Upper lobe of right lung (tissue), 1 donor: ENCODE measurements at regions not wholly inside any gene's neighbourhood (a gene's known extent, or its start where the extent isn't known, plus 50 kb on each side); places are given as distances from the start of the nearest gene placed in this dataset.
A peak's percentile ranks its signal among the peaks of the same experiment; 100 is the strongest.
"Not testable (repeated sequence)": the region's sequence is repeated elsewhere in the genome, so short reads cannot be mapped to it uniquely, and the experiment has no call there.

Source experiments
- ATAC-seq: fragments of 200-7000 bp; cut with Tn5 transposase; one replicate; pipeline ENCODE4 v1.9.1; 2020; ENCODE audit warnings: mild to moderate bottlenecking, moderate library complexity
- DNase-seq: peaks from one replicate; pipeline ENCODE4 v3.0.0-alpha.2; 2020
- H3K27ac ChIP-seq: fragments of 200-600 bp; one replicate; pipeline ENCODE4 v1.8.0; 2022
- H3K27me3 ChIP-seq: fragments of 200-600 bp; one replicate; pipeline ENCODE4 v1.8.0; 2022; ENCODE audit warnings: mild to moderate bottlenecking
- H3K36me3 ChIP-seq: fragments of 200-600 bp; one replicate; pipeline ENCODE4 v1.8.0; 2022
- H3K4me1 ChIP-seq: fragments of 200-600 bp; one replicate; pipeline ENCODE4 v1.8.0; 2022
- H3K4me3 ChIP-seq: fragments of 200-600 bp; one replicate; pipeline ENCODE4 v1.8.0; 2022; ENCODE audit warnings: mild to moderate bottlenecking
- H3K9me3 ChIP-seq: fragments of 200-600 bp; one replicate; pipeline ENCODE4 v1.8.0; 2022
- CTCF ChIP-seq: fragments of 200-600 bp; IDR thresholded peaks from one replicate; pipeline ENCODE4 v1.8.0; 2022; ENCODE audit warnings: antibody characterized with exemption
- intact Hi-C: fragments of 100-400 bp; cut with DNase I; formaldehyde crosslinking; loops from one replicate; pipeline ENCODE4 v1.11.0; 2022
- donor health status: DM: no; HTN: yes; CAD: no; lungs with severe emphysema.

GRCh38 chr4:103982454-103982853 lies 262.7 kb upstream of the TACR3 start:
- Histone ChIP-seq H3K27me3 (no peaks in the 10 kb centered on the region), H3K4me3 (no peak overlapping the region), H3K4me1 (no peaks in the 10 kb centered on the region), H3K27ac (no peak overlapping the region), H3K36me3 (no peaks in the 10 kb centered on the region), H3K9me3 (no peaks in the 10 kb centered on the region)
- DNase-seq (no peak), ATAC-seq (no peak)
- TF ChIP-seq CTCF: no peak
- intact Hi-C loops: no loop called here

GRCh38 chr4:103948244-103949018 lies 228.6 kb upstream of the TACR3 start:
- H3K9me3 ChIP-seq: no peaks in the 10 kb centered on the region
- no peak overlapping the region for H3K4me3 ChIP-seq
- TF ChIP-seq CTCF: no peak
- no peaks in the 10 kb centered on the region for H3K4me1 ChIP-seq
- intact Hi-C loops: no loop called here
- no peak for ATAC-seq
- no peak overlapping the region for H3K27ac ChIP-seq
- no peaks in the 10 kb centered on the region for H3K27me3 ChIP-seq
- no peak for DNase-seq
- H3K36me3 ChIP-seq: no peaks in the 10 kb centered on the region

- Histone ChIP-seq H3K36me3 (no peaks in the 10 kb centered on the region), H3K4me1 (no peaks in the 10 kb centered on the region), H3K27me3 (no peaks in the 10 kb centered on the region), H3K9me3 (no peaks in the 10 kb centered on the region), H3K27ac (no peak overlapping the region), H3K4me3 (no peak overlapping the region)
- intact Hi-C loops: no loop called here
- no peak for TF ChIP-seq CTCF
- DNase-seq (no peak), ATAC-seq (no peak)
These were observed 227.8 kb upstream of the TACR3 start for GRCh38 chr4:103947617-103948016.

GRCh38 chr4:103946621-103947268 lies 227.0 kb upstream of the TACR3 start:
- H3K36me3 ChIP-seq, H3K27me3 ChIP-seq, H3K4me3 ChIP-seq, ATAC-seq, H3K27ac ChIP-seq, intact Hi-C loops, DNase-seq, H3K9me3 ChIP-seq, H3K4me1 ChIP-seq: not testable (repeated sequence)

GRCh38 chr4:103938488-103938887 lies 218.7 kb upstream of the TACR3 start:
- intact Hi-C loops: no loop called here
- no peak overlapping the region for H3K27ac ChIP-seq
- no peaks in the 10 kb centered on the region for H3K4me1 ChIP-seq
- no peak for DNase-seq
- no peak for TF ChIP-seq CTCF
- peak; percentile 16 for ATAC-seq
- H3K9me3 ChIP-seq: no peaks in the 10 kb centered on the region
- H3K27me3 ChIP-seq: no peaks in the 10 kb centered on the region
- no peak overlapping the region for H3K4me3 ChIP-seq
- no peaks in the 10 kb centered on the region for H3K36me3 ChIP-seq

- intact Hi-C loops: no loop called here
- no peaks in the 10 kb centered on the region for H3K27me3 ChIP-seq
- H3K9me3 ChIP-seq: no peaks in the 10 kb centered on the region
- no peak for TF ChIP-seq CTCF
- H3K4me1 ChIP-seq: no peaks in the 10 kb centered on the region
- no peaks in the 10 kb centered on the region for H3K36me3 ChIP-seq
- DNase-seq: no peak
- H3K27ac ChIP-seq: no peak overlapping the region
- ATAC-seq: peak; percentile 20
- no peak overlapping the region for H3K4me3 ChIP-seq
These were observed 216.9 kb upstream of the TACR3 start for GRCh38 chr4:103936653-103937145.
